ENCODE measurements at regions not wholly inside any gene's neighbourhood (a gene's known extent, or its start where the extent isn't known, plus 50 kb on each side); places are given as distances from the start of the nearest gene placed in this dataset.

GRCh38 chr3:87390821-87391220, 114.4 kb upstream of the POU1F1 start:
- DNase-seq: peak in 1 of 3 experiments; percentile 9

GRCh38 chr3:87390353-87390752, 114.0 kb upstream of the POU1F1 start:
- DNase-seq: no peak

GRCh38 chr3:87375231-87375682, 98.9 kb upstream of the POU1F1 start:
- no peak for DNase-seq

- DNase-seq: peak; percentile 13 to 76 (median 68)
Measured at GRCh38 chr3:87370007-87370406, 93.6 kb upstream of the POU1F1 start.

- DNase-seq: no peak
Measured at GRCh38 chr3:87367736-87368135, 91.4 kb upstream of the POU1F1 start.

GRCh38 chr3:87363721-87364120, 87.3 kb upstream of the POU1F1 start:
- no peak for DNase-seq

GRCh38 chr3:87361956-87362355, 85.6 kb upstream of the POU1F1 start:
- DNase-seq: no peak

GRCh38 chr3:87361271-87361670, 84.9 kb upstream of the POU1F1 start:
- DNase-seq: peak in 1 of 3 experiments; percentile 54

- DNase-seq: peak in 2 of 3 experiments; percentile 20 to 71
Measured at GRCh38 chr3:87359826-87360225, 83.4 kb upstream of the POU1F1 start.

- DNase-seq: no peak
Measured at GRCh38 chr3:87359025-87359424, 82.6 kb upstream of the POU1F1 start.

- DNase-seq: no peak
Measured at GRCh38 chr3:87358066-87358465, 81.7 kb upstream of the POU1F1 start.

GRCh38 chr3:87354398-87354797, 78.0 kb upstream of the POU1F1 start:
- no peak for DNase-seq

- no peak for DNase-seq
Measured at GRCh38 chr3:87351937-87352336, 75.6 kb upstream of the POU1F1 start.

- peak; percentile 24 to 78 (median 35) for DNase-seq
Measured at GRCh38 chr3:87350367-87351199, 74.2 kb upstream of the POU1F1 start.

GRCh38 chr3:87349833-87350232, 73.4 kb upstream of the POU1F1 start:
- DNase-seq: no peak

GRCh38 chr3:87336761-87337160, 60.4 kb upstream of the POU1F1 start:
- DNase-seq: peak in 1 of 3 experiments; percentile 26

- DNase-seq: no peak
Measured at GRCh38 chr3:87335931-87336330, 59.5 kb upstream of the POU1F1 start.

- DNase-seq: peak in 1 of 3 experiments; percentile 42
Measured at GRCh38 chr3:87333393-87333892, 57.1 kb upstream of the POU1F1 start.

GRCh38 chr3:87332789-87333188, 56.4 kb upstream of the POU1F1 start:
- DNase-seq: no peak

- DNase-seq: no peak
Measured at GRCh38 chr3:87329065-87329464, 52.7 kb upstream of the POU1F1 start.
